Mucosa of gallbladder (tissue), 1 donor: ENCODE measurements at regions not wholly inside any gene's neighbourhood (a gene's known extent, or its start where the extent isn't known, plus 50 kb on each side); places are given as distances from the start of the nearest gene placed in this dataset.

Experiments
- DNase-seq: peaks from one replicate; pipeline ENCODE4 v3.0.0-alpha.2; 2020; ENCODE audit warnings: low spot score
- donor health status: DM: no; HTN: no; CAD: no.

GRCh38 chr15:91737151-91737818 is 116.2 kb upstream of the SLCO3A1 start:
- DNase-seq = no peak

GRCh38 chr15:91741986-91742385 is 111.5 kb upstream of the SLCO3A1 start:
- no peak for DNase-seq

- no peak for DNase-seq
Observed at GRCh38 chr15:91751611-91752010, 101.9 kb upstream of the SLCO3A1 start.

GRCh38 chr15:91752081-91752785 is 101.3 kb upstream of the SLCO3A1 start:
- DNase-seq = no peak

GRCh38 chr15:91759560-91759959 is 93.9 kb upstream of the SLCO3A1 start:
- no peak for DNase-seq

- DNase-seq = no peak
Observed at GRCh38 chr15:91765660-91766059, 87.8 kb upstream of the SLCO3A1 start.

GRCh38 chr15:91769476-91769875 is 84.0 kb upstream of the SLCO3A1 start:
- DNase-seq = no peak

GRCh38 chr15:91769894-91770293 is 83.6 kb upstream of the SLCO3A1 start:
- no peak for DNase-seq

GRCh38 chr15:91776104-91776503 is 77.4 kb upstream of the SLCO3A1 start:
- DNase-seq = no peak

- DNase-seq = no peak
Observed at GRCh38 chr15:91779960-91780359, 73.5 kb upstream of the SLCO3A1 start.

GRCh38 chr15:91780387-91780786 is 73.1 kb upstream of the SLCO3A1 start:
- DNase-seq = no peak

- peak; percentile 49 for DNase-seq
Observed at GRCh38 chr15:91782221-91782620, 71.3 kb upstream of the SLCO3A1 start.

GRCh38 chr15:91783008-91783407 is 70.5 kb upstream of the SLCO3A1 start:
- DNase-seq = no peak

- DNase-seq = no peak
Observed at GRCh38 chr15:91783451-91783850, 70.1 kb upstream of the SLCO3A1 start.

- no peak for DNase-seq
Observed at GRCh38 chr15:91784973-91785709, 68.4 kb upstream of the SLCO3A1 start.

GRCh38 chr15:91787198-91787597 is 66.3 kb upstream of the SLCO3A1 start:
- no peak for DNase-seq

- no peak for DNase-seq
Observed at GRCh38 chr15:91789136-91789535, 64.4 kb upstream of the SLCO3A1 start.

- DNase-seq = no peak
Observed at GRCh38 chr15:91790836-91791235, 62.7 kb upstream of the SLCO3A1 start.

- DNase-seq = no peak
Observed at GRCh38 chr15:91793771-91794170, 59.7 kb upstream of the SLCO3A1 start.

- DNase-seq = no peak
Observed at GRCh38 chr15:91795235-91795634, 58.3 kb upstream of the SLCO3A1 start.

- no peak for DNase-seq
Observed at GRCh38 chr15:91801836-91802534, 51.5 kb upstream of the SLCO3A1 start.

- DNase-seq = no peak
Observed at GRCh38 chr15:91803260-91803659, 50.2 kb upstream of the SLCO3A1 start.
